H1 (cell line): ENCODE measurements at regions not wholly inside any gene's neighbourhood (a gene's known extent, or its start where the extent isn't known, plus 50 kb on each side); places are given as distances from the start of the nearest gene placed in this dataset.

ENCODE experiments used
- CHD1 ChIP-seq: IDR thresholded peaks from 2 replicates; pipeline ENCODE4 v1.6.1; 2012; ENCODE audit warnings: low read depth, low read length, improper control_type of control experiment
- CTBP2 ChIP-seq: IDR thresholded peaks from 2 replicates; pipeline ENCODE4 v1.7.0; 2011; ENCODE audit warnings: borderline replicate concordance, mild to moderate bottlenecking, moderate library complexity, mixed read lengths, low read length; ENCODE audit not compliant: insufficient read depth, insufficient read length
- POLR2A ChIP-seq, 2 experiments: IDR thresholded peaks; 1 replicate in 1 of 2; 2 replicates in 1 of 2; pipeline ENCODE4 v1.6.1; 2011; ENCODE audit warnings: low read depth in 2 of 2, low read length in 2 of 2, mild to moderate bottlenecking in 2 of 2; ENCODE audit errors: control extremely low read depth in 1 of 2
- SIRT6 ChIP-seq: IDR thresholded peaks from one replicate; pipeline ENCODE4 v1.7.1; 2012; ENCODE audit warnings: low read length, inconsistent platforms
- SP4 ChIP-seq: IDR thresholded peaks from 2 replicates; pipeline ENCODE4 v1.6.1; 2012; ENCODE audit warnings: low read length, inconsistent platforms
- TEAD4 ChIP-seq: IDR thresholded peaks from 2 replicates; pipeline ENCODE4 v1.6.1; 2012; ENCODE audit warnings: low read depth, low read length, inconsistent platforms, mixed read lengths

- no peak for TF ChIP-seq SP4
- TF ChIP-seq CHD1, result no peak
- no peak for TF ChIP-seq POLR2A (IDR thresholded peaks at IDR 0.05; ENCODE audit: control extremely low read depth in 1 of 2, low read depth in 2 of 2, low read length in 2 of 2)
- TF ChIP-seq TEAD4, result no peak
- TF ChIP-seq SIRT6, result no peak
- no peak for TF ChIP-seq CTBP2
These were observed 586.5 kb upstream of the TENM3 start (continued) for GRCh38 chr4:181656748-181657147.
